HG02943 (cell line): ENCODE measurements at regions not wholly inside any gene's neighbourhood (a gene's known extent, or its start where the extent isn't known, plus 50 kb on each side); places are given as distances from the start of the nearest gene placed in this dataset.
"Not testable (repeated sequence)": the region's sequence is repeated elsewhere in the genome, so short reads cannot be mapped to it uniquely, and the experiment has no call there.

Experiments
- ATAC-seq: cut with Tn5 transposase; IDR thresholded peaks from one replicate; pipeline ENCODE4 v1.9.1; 2021; ENCODE audit warnings: mild to moderate bottlenecking, low read depth, moderate library complexity; ENCODE audit not compliant: unreplicated experiment

DNA sequence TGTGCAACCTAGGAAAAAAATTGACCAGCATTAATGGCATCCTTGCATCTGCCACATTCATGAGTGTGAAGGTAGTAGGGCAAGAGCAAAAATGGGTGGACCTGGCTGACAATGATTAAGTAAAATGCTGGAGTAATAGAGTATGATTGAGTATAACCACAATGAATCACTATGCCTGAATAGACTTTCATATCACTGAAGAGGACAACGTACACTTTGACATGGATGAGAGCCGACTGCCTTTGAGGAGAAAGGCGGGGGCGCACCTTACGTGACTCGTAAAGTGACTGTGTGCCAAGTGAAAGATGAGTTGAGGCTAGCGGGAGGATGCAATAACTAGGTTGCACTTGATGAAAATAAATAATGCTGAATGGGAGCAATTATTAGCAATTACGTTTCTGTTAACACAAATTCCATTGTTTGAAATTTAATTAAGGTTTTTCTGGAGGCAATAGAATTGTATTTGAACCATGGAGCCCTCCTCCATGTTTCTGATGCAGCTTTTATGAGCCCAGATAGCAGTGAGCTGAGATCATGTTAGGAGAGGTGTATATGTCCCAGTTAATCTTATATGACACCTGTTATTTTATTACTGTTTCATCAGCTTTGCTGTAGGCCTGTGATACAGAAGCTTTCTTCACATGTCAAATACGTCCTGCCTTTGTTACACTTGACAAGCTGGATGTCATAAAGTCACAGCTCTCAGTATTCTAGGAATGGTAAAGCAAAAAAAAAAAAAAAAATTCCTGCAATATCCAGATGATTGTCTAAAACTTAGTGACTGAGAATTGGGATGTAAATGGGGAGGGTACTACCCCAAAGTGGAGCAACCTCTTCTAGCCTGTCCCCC is 596.5 kb downstream of the NXPH1 start:
- ATAC-seq, result no peak

GRCh38 chr7:9030976-9031375 is 597.6 kb downstream of the NXPH1 start:
- no peak for ATAC-seq

DNA sequence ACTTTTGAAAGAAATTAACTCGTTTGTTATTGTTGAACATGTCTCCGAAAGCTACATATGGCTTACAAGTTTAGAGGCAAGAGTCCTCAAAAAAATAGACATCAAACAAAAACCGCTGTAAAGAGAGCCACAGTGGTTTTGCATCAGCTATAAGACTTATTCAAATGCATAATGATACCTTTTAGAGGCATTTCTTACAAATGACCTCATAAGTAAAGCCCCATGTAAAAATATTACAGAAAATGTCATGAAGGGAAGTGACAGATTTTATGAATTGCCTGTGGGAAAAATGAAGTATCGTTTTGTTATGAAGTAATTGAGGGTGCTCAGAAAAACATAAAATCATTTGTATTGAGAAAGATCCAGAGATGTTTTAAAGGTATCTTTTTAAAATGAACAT is 598.0 kb downstream of the NXPH1 start:
- ATAC-seq, result no peak

DNA sequence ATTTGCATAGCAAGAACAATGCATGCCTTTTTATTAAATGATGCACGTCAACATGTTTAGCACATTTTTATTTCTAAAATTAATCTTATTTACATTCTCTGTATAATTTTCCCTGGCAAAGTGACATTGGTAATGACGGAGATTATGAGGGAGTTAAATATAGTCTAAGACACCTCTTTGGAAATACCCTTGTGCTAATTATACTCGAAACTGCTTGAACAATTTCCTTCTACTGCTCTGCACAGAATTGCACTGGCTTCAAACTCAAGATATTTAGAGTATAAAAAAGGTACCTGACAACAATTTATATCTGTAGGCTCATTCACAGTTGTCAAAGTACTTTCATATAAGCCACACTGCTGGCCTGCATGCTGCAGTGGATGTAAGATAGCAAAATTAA is 602.7 kb downstream of the NXPH1 start:
- ATAC-seq, result no peak

DNA sequence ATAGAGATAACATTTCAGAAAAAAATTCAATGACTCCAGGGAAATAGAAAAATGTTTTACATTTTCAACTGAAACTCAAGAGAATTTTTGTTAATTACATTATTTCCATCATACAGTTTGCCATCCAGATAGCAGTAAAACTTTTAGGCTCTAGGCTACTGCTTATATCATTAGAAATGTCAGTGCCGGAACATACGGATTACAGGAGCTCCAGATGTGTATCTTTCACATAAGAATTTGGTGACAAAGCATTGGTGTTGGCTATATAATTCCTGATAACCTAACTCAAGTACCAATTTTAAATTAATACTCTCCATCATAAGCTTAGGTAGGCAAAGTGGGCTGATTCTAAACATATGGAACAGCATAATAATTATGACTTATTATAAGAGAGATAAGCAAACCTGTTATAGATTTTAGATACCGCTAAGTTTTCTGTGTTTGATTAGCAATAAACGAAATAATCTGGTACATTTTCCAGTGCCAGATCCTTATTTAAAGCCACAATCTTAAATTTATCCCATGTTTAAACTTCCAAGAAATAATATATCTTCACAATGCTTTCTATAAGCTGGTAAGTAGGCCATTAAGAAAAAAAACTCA is 637.9 kb downstream of the NXPH1 start:
- no peak for ATAC-seq

- ATAC-seq, result not testable (repeated sequence)
Observed at GRCh38 chr7:9075774-9076173, 642.4 kb downstream of the NXPH1 start.

DNA sequence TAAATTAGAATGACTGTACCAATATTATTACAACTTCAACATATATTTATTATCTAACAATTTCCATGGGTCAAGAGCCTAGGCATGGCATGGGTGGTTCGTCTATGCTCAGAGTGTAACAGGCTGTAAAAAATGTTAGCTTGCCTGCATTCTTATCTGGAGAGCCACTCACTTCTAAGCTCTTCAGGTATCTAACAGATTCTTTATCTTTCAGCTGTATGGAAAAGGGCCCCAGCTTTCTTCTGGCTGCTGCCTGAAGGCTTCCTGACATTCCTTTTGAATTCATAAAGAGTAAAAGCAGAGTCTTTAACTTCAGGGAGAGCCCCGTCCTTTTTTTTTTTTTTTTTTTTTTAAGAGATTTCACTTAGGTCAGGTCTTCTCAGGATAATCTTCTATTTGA is 648.8 kb downstream of the NXPH1 start:
- ATAC-seq, result no peak

DNA sequence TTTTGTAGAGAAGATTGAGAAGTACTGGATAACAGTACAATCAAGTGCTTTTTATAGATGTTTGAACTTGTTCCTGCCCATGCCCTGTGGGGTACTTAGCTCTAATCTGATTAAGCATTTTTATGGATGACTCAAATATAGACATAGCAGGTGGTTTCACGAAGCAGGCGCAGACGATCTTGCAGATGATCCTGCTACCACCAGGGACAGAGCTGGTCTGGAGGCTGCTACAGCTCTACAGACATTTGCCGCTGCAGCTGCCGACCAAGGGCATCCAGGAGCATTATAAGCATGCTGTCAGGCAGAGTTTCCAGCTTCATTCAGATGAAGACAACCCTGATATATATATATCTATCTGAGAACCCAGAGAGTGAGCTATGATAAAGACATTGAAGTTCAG is 650.4 kb downstream of the NXPH1 start:
- ATAC-seq, result no peak

DNA sequence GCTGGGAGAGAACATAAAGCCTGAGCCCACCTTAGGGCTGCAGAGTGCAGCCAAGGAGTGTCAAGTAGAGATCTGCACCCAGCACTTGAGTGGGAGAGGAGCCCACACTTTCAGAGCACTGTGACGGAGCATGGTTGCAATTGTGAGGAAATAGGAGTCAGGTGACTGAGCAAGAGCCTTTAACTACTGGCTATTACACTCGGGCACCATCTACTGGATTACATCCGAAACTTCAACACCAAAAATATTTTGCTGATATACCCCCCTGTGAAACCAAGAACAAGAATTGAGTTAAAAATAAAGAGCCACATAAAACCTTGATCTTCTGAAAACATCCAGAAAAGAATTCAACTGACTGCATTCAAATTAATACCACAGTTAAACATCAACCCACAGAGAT is 657.9 kb downstream of the NXPH1 start:
- ATAC-seq, result no peak

GRCh38 chr7:9097565-9098060 is 664.2 kb downstream of the NXPH1 start:
- no peak for ATAC-seq

- no peak for ATAC-seq
Observed at GRCh38 chr7:9100289-9100688, 666.9 kb downstream of the NXPH1 start.

- ATAC-seq, result no peak
Observed at GRCh38 chr7:9102846-9103245, 669.4 kb downstream of the NXPH1 start.

DNA sequence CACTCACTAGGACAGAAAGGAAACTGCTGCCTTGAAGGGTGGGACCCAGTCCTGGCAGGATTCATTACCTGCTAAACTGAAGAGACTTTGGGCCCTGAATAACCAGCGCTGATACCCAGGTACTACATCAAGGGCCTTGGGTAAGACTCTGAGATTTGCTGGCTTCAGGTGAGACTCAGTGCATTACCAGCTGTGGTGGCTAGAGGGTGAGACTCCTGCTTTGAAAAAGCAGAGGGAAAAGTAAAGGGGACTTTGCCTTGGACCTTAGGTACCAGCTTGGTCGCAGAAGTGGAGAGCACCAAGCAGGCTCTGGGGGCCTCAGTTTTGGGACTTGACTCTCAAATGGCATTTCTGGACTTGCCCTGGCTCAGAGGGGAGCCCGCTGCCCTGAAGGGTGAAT is 673.3 kb downstream of the NXPH1 start:
- ATAC-seq, result no peak

DNA sequence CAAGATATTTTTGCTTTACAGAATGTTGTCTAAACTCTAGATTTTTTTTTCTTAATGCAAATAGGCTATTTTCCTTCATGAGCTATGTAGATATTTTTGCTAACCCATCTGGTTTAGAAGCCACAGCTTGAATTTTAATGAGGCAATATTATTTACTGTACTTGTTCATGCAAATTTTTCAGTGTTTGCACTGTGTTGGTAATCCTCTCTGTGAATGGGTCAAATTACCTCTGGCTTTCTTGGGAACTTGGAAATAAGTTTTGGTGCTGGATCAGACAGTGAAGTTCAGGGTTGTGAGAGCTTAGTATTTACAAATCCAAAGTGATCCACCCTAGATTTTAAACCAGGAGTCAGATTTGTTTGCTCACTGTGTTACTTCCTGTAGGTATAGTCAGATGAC is 686.9 kb downstream of the NXPH1 start:
- ATAC-seq, result no peak

DNA sequence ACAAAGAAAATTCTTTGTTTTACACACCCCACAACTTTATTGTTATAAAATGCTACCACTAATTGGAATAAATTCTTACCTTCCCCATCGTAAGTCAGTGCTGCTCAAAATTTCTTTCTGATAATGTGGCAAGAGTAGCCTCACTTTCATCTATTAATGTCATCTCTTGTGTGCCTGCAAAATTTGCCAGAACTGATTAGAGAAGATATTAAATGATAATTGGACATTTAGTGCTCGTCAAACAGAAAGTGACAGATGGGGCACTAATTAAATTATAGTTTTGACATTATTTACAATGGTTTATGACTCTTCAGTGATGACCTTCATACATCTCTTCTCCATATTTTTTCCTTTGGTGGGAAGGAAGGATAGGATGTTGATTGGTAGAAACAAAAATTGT is 690.9 kb downstream of the NXPH1 start:
- ATAC-seq, result no peak

GRCh38 chr7:9125246-9125645 is 691.8 kb downstream of the NXPH1 start:
- ATAC-seq, result no peak

GRCh38 chr7:9127901-9128300 is 694.5 kb downstream of the NXPH1 start:
- no peak for ATAC-seq

DNA sequence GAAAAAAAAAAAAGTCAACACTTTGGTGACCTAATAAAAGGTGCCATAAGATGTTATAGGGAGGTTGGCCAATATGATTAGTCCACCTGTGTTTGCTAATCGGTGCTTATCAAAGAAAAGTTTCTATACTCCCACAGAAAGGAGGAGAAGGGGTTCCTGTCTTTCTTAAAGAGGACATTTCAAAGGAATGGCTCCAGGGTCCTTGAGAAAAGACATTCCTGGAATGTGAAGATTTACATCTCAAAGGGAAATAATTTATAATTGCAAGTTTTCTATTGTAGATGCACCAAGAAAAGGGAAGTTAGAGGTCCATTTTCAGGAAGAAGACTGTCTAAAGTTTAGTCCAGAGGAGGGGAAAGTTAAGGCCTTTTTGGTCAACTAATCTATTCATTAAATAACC is 715.3 kb downstream of the NXPH1 start:
- no peak for ATAC-seq

- no peak for ATAC-seq
Observed at GRCh38 chr7:9149499-9150082, 716.2 kb downstream of the NXPH1 start.

GRCh38 chr7:9163691-9164090 is 730.3 kb downstream of the NXPH1 start:
- ATAC-seq, result not testable (repeated sequence)

DNA sequence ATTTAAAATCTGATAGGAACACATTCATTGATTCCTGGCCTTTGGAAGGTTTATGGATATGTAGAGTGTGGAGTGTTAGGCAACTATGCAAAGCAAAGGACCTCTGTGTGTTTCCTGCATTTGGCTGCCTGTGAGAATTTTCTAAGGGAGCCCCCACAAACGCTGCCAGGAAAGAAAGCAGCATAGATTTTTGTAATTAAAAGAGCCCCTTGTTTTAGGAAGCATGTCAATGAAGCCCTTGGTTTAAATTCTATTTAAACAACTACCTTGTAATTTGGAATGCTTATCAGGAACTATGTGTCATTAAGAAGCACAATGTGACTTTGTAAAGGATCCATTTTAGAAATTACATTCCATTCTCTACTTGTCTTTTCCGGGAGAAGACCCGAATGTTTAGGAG is 742.5 kb downstream of the NXPH1 start:
- ATAC-seq, result no peak

GRCh38 chr7:9181356-9181755 is 747.9 kb downstream of the NXPH1 start:
- no peak for ATAC-seq
